ENCODE measurements at regions not wholly inside any gene's neighbourhood (a gene's known extent, or its start where the extent isn't known, plus 50 kb on each side); places are given as distances from the start of the nearest gene placed in this dataset.

- no peak for TF ChIP-seq EZH2 (IDR thresholded peaks at IDR 0.05; ENCODE audit: insufficient read depth, poor library complexity, severe bottlenecking)
- TF ChIP-seq EZH2phosphoT487 (IDR thresholded peaks at IDR 0.05; ENCODE audit: insufficient read depth, low read depth) = no peak
Observed at GRCh38 chr16:17845031-17845430, 374.3 kb upstream of the XYLT1 start.
